ENCODE measurements at regions not wholly inside any gene's neighbourhood (a gene's known extent, or its start where the extent isn't known, plus 50 kb on each side); places are given as distances from the start of the nearest gene placed in this dataset.

- H3K4me3 ChIP-seq (ENCODE audit: low read depth, low read length) = no peak overlapping the region
- no peaks in the 10 kb centered on the region for H3K36me3 ChIP-seq
- no peak for DNase-seq
- H3K27me3 ChIP-seq (ENCODE audit: insufficient read depth, low read depth, severe bottlenecking) = no peaks in the 10 kb centered on the region
- TF ChIP-seq CTCF (IDR thresholded peaks at IDR 0.05; ENCODE audit: low read depth, low read length) = no peak
- H3K27ac ChIP-seq = no peak overlapping the region
- no peaks in the 10 kb centered on the region for H3K9me3 ChIP-seq (ENCODE audit: severe bottlenecking)
These were observed 1080.2 kb upstream of the AUTS2 start for GRCh38 chr7:68518060-68518459.

- DNase-seq = no peak
- H3K27ac ChIP-seq = no peak overlapping the region
- no peaks in the 10 kb centered on the region for H3K36me3 ChIP-seq
- H3K4me3 ChIP-seq (ENCODE audit: low read depth, low read length) = no peak overlapping the region
- no peaks in the 10 kb centered on the region for H3K27me3 ChIP-seq (ENCODE audit: insufficient read depth, low read depth, severe bottlenecking)
- TF ChIP-seq CTCF (IDR thresholded peaks at IDR 0.05; ENCODE audit: low read depth, low read length) = no peak
- H3K9me3 ChIP-seq (ENCODE audit: severe bottlenecking) = no peaks in the 10 kb centered on the region
These were observed 1074.1 kb upstream of the AUTS2 start for GRCh38 chr7:68524126-68524525.

DNA sequence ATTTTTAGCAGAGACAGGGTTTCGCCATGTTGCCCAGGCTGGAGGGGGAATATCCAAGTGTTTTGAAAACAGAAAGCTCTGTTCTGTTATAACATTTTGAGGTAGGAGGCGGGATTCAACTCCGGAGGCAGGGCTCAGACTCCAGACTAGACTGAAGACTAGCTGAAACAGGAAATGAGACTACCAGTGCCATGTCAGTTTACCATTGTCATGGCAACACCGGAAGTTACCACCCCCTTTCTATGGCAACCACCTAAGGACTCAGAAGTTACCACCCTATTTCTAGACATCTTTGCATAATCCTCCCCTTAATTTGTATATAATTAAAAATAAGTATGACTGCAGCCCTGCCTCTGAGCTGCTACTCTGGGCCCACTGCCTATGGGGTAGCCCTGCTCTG lies 1069.1 kb upstream of the AUTS2 start:
- no peak for TF ChIP-seq CTCF (IDR thresholded peaks at IDR 0.05; ENCODE audit: low read depth, low read length)
- no peak for DNase-seq
- no peak overlapping the region for H3K4me3 ChIP-seq (ENCODE audit: low read depth, low read length)
- H3K27ac ChIP-seq = no peak overlapping the region
- no peaks in the 10 kb centered on the region for H3K27me3 ChIP-seq (ENCODE audit: insufficient read depth, low read depth, severe bottlenecking)
- no peaks in the 10 kb centered on the region for H3K36me3 ChIP-seq
- H3K9me3 ChIP-seq (ENCODE audit: severe bottlenecking) = no peaks in the 10 kb centered on the region

GRCh38 chr7:68535266-68535665 lies 1063.0 kb upstream of the AUTS2 start:
- Histone ChIP-seq H3K9me3 (ENCODE audit: severe bottlenecking) (no peaks in the 10 kb centered on the region), H3K4me3 (ENCODE audit: low read depth, low read length) (no peak overlapping the region), H3K27ac (no peak overlapping the region), H3K27me3 (ENCODE audit: insufficient read depth, low read depth, severe bottlenecking) (no peaks in the 10 kb centered on the region), H3K36me3 (no peaks in the 10 kb centered on the region)
- no peak for DNase-seq
- no peak for TF ChIP-seq CTCF (IDR thresholded peaks at IDR 0.05; ENCODE audit: low read depth, low read length)

- no peak for DNase-seq
- no peak for TF ChIP-seq CTCF (IDR thresholded peaks at IDR 0.05; ENCODE audit: low read depth, low read length)
- H3K27me3 ChIP-seq (ENCODE audit: insufficient read depth, low read depth, severe bottlenecking) = no peaks in the 10 kb centered on the region
- H3K36me3 ChIP-seq = no peaks in the 10 kb centered on the region
- H3K9me3 ChIP-seq (ENCODE audit: severe bottlenecking) = peaks cover 6% of the 10 kb centered on the region
- peak overlapping the region; percentile 34 for H3K4me3 ChIP-seq (ENCODE audit: low read depth, low read length)
- no peak overlapping the region for H3K27ac ChIP-seq
These were observed 1061.1 kb upstream of the AUTS2 start for GRCh38 chr7:68537051-68537773.

DNA sequence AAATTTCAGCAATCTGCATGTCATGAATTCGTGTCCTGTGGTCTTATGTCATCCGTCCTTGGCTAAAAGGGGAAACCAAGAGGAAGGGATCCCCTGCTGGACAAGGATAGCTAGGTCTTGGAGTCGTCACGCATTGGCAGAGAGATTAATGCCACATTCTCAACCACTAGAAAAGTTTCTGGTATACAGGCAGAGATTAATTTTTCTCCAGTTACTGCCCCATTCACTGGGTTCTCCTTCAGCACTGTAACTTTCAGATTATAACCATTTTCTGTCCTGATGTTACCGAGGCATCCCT lies 1060.6 kb upstream of the AUTS2 start:
- H3K36me3 ChIP-seq = no peaks in the 10 kb centered on the region
- peak; percentile 54 for TF ChIP-seq CTCF (IDR thresholded peaks at IDR 0.05; ENCODE audit: low read depth, low read length)

More for the DNA sequence above, 1060.6 kb upstream of the AUTS2 start:
- peak overlapping the region; percentile 34 for H3K4me3 ChIP-seq (ENCODE audit: low read depth, low read length)
- H3K9me3 ChIP-seq (ENCODE audit: severe bottlenecking) = peaks cover 6% of the 10 kb centered on the region
- H3K27me3 ChIP-seq (ENCODE audit: insufficient read depth, low read depth, severe bottlenecking) = no peaks in the 10 kb centered on the region
- peak; percentile 14 for DNase-seq
- no peak overlapping the region for H3K27ac ChIP-seq
